Karpas-422 (cell line): ENCODE measurements at regions not wholly inside any gene's neighbourhood (a gene's known extent, or its start where the extent isn't known, plus 50 kb on each side); places are given as distances from the start of the nearest gene placed in this dataset.

Experiments
- DNase-seq: peaks from one replicate; pipeline ENCODE4 v3.0.0-alpha.2; 2015
- H2AFZ ChIP-seq: fragments of 200-600 bp; sonication (generic); 2 replicates; pipeline ENCODE4 v1.6.1; 2014; ENCODE audit warnings: antibody characterized with exemption, low read length, mixed read lengths
- H3K27ac ChIP-seq: fragments of 200-600 bp; sonication (generic); 2 replicates; pipeline ENCODE4 v1.5.1; 2014; ENCODE audit warnings: mild to moderate bottlenecking, low read length, moderate library complexity
- H3K27me3 ChIP-seq: fragments of 200-600 bp; sonication (generic); 2 replicates; pipeline ENCODE4 v1.6.1; 2014; ENCODE audit warnings: low read length, mixed read lengths
- H3K36me3 ChIP-seq: fragments of 200-600 bp; sonication (generic); 2 replicates; pipeline ENCODE4 v1.6.1; 2014; ENCODE audit warnings: low read length, mixed read lengths; ENCODE audit not compliant: insufficient read depth
- H3K4me1 ChIP-seq: fragments of 200-600 bp; sonication (generic); 2 replicates; pipeline ENCODE4 v1.6.1; 2014; ENCODE audit warnings: mild to moderate bottlenecking, low read length, mixed read lengths
- H3K4me2 ChIP-seq: fragments of 200-600 bp; sonication (generic); 2 replicates; pipeline ENCODE4 v1.6.1; 2014; ENCODE audit warnings: low read length, low read depth, mild to moderate bottlenecking; ENCODE audit not compliant: poor library complexity, severe bottlenecking
- H3K4me3 ChIP-seq: fragments of 200-600 bp; sonication (generic); 2 replicates; pipeline ENCODE4 v1.5.1; 2014; ENCODE audit warnings: mild to moderate bottlenecking, antibody characterized with exemption, low read length, mixed read lengths
- H3K79me2 ChIP-seq: fragments of 200-600 bp; sonication (generic); 2 replicates; pipeline ENCODE4 v1.6.1; 2014; ENCODE audit warnings: mild to moderate bottlenecking, low read length, mixed read lengths
- H3K9ac ChIP-seq: fragments of 200-600 bp; sonication (generic); 2 replicates; pipeline ENCODE4 v1.6.0; 2014; ENCODE audit warnings: low read length
- H3K9me2 ChIP-seq: fragments of 200-600 bp; sonication (generic), shearing (Covaris generic); replicated peaks from 2 replicates; pipeline ENCODE4 v1.6.0; 2014; ENCODE audit warnings: mild to moderate bottlenecking, low read length, moderate library complexity; ENCODE audit not compliant: insufficient read depth
- H3K9me3 ChIP-seq: fragments of 300-700, 200-600 bp; sonication (generic); 2 replicates; pipeline ENCODE4 v1.6.1; 2014; ENCODE audit warnings: low read length, mixed read lengths
- H4K20me1 ChIP-seq: fragments of 200-600 bp; sonication (generic); 2 replicates; pipeline ENCODE4 v1.6.1; 2014; ENCODE audit warnings: mild to moderate bottlenecking, antibody characterized with exemption, low read length, low read depth; ENCODE audit not compliant: insufficient read depth

DNA sequence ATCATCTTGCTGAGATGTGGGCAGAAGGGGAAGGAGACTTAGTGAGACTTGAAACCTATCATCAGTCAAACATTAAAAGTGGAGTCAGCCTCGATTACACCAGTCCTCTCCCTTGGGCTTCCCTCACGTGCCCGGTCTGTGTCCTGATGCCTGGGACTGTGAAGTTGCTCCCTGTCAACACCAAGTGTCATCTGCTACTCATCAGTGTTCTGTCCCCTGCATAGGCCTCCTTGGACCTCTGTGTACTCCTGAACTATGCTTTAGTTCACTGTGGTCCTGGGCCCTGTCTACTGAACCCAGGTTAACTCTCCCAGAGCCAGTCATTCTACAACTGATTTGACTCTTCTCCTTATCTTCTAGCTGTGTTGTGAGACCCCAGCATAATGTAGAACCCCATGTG, 506.3 kb downstream of the TYW1 start:
- H3K9me3 ChIP-seq, result no peaks in the 10 kb centered on the region
- no peak overlapping the region for H3K4me3 ChIP-seq
- peaks cover 2% of the 10 kb centered on the region; the same call in 1 of the 2 replicates for H3K27me3 ChIP-seq
- H4K20me1 ChIP-seq, result no peaks in the 10 kb centered on the region
- no peaks in the 10 kb centered on the region for H3K4me1 ChIP-seq
- H3K4me2 ChIP-seq, result no peak overlapping the region
- no peaks in the 10 kb centered on the region for H3K36me3 ChIP-seq
- no peak for DNase-seq
- H3K27ac ChIP-seq, result no peak overlapping the region
- H3K79me2 ChIP-seq, result no peaks in the 10 kb centered on the region
- H3K9ac ChIP-seq, result no peak overlapping the region
- no peak overlapping the region for H2AFZ ChIP-seq
- no peaks in the 10 kb centered on the region for H3K9me2 ChIP-seq

DNA sequence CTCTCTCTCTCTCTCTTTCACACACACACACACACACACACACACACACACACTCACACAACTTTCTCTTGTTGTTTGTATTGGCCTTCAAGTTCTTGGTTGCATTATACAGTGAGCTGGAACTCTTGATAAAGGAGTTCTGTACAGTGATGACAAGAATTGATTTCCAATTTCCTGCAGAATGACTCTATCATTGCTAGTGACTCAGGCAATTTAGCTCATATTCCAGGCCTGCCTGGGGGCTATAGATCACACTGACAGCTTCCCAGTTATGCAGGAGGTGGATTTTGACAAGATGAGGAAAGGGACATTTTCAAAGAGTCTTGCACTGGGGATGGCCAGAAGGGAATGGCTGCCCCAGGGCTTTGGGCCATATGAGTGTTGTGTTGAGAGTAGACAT, 508.8 kb downstream of the TYW1 start:
- Histone ChIP-seq H3K9ac (no peak overlapping the region), H3K9me3 (no peaks in the 10 kb centered on the region), H3K4me1 (no peaks in the 10 kb centered on the region), H4K20me1 (no peaks in the 10 kb centered on the region), H3K27ac (no peak overlapping the region), H3K4me3 (no peak overlapping the region), H2AFZ (no peak overlapping the region), H3K36me3 (no peaks in the 10 kb centered on the region), H3K9me2 (no peaks in the 10 kb centered on the region), H3K27me3 (no peaks in the 10 kb centered on the region), H3K79me2 (no peaks in the 10 kb centered on the region), H3K4me2 (no peak overlapping the region)
- no peak for DNase-seq

DNA sequence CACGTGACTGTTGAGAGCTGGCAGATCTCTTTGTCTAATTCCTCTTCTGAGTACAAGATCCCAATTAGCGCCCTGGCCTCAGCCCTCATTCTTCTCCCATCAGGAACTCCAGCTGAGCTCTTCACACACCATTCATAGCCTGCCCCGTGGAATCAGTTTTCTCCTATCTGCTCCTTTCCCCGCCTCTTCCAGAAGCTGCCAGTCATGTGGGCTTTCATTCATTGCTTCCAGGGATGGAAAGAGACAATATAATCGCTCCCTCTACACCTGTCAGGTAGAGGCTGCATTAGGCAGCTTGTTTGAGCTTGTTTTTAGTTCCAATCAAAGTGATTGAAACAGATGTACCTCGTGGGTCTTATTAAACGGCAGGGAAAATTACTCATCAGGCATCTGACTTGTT, 515.8 kb downstream of the TYW1 start:
- Histone ChIP-seq H3K9me2 (no peaks in the 10 kb centered on the region), H3K4me3 (no peak overlapping the region), H3K9me3 (no peaks in the 10 kb centered on the region), H3K4me1 (no peaks in the 10 kb centered on the region), H3K9ac (no peak overlapping the region), H3K27ac (no peak overlapping the region), H2AFZ (no peak overlapping the region), H4K20me1 (no peaks in the 10 kb centered on the region), H3K79me2 (no peaks in the 10 kb centered on the region), H3K36me3 (no peaks in the 10 kb centered on the region), H3K4me2 (no peak overlapping the region), H3K27me3 (no peaks in the 10 kb centered on the region)
- no peak for DNase-seq

DNA sequence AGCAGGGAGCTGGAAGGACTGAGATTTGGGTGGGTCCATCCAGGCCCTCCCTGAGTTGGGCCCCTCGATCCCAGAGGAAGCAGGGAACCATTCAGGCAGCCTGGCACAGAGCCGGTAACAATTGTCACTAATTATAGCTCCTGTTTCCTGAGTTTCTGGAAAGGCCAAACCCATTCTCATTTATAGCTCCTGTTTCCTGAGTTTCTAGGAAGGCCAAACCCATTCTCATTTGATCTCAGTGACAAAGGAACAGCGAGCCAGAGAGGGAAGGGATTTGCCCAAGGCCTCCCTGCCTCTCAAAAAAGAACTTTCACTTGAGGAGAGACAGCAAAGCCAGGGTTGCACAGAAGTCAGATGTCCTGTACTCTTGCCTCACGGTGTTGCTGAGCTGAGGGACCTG, 521.9 kb downstream of the TYW1 start:
- Histone ChIP-seq H3K4me2 (no peak overlapping the region), H3K36me3 (no peaks in the 10 kb centered on the region), H3K79me2 (no peaks in the 10 kb centered on the region), H3K9me2 (no peaks in the 10 kb centered on the region), H3K9ac (no peak overlapping the region), H3K27me3 (no peaks in the 10 kb centered on the region), H3K4me3 (no peak overlapping the region), H2AFZ (no peak overlapping the region), H3K9me3 (no peaks in the 10 kb centered on the region), H4K20me1 (no peaks in the 10 kb centered on the region), H3K27ac (no peak overlapping the region), H3K4me1 (no peaks in the 10 kb centered on the region)
- DNase-seq, result no peak

DNA sequence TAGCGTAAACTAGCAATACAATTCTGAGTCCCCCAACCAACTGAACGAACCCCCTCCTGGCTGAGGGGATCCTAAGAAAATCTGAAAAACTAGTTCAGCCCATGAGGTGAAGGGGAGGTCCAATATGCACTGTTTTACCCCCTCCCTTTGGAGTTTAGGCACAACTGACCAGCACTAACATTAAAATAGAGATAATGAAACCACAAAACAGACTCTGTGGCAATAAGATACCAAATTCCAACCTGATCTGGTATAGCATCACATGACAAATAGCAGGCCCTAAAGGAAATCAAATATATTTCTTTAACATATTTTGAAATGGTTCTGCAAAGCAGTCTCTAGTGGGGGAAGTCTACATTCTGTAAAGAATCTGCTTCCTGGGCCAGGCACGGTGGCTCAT, 522.5 kb downstream of the TYW1 start:
- H3K9me3 ChIP-seq, result no peaks in the 10 kb centered on the region
- no peak overlapping the region for H2AFZ ChIP-seq
- no peak for DNase-seq
- H3K4me2 ChIP-seq, result no peak overlapping the region
- H3K4me3 ChIP-seq, result no peak overlapping the region
- no peaks in the 10 kb centered on the region for H3K79me2 ChIP-seq
- no peaks in the 10 kb centered on the region for H3K27me3 ChIP-seq
- no peaks in the 10 kb centered on the region for H3K9me2 ChIP-seq
- H3K4me1 ChIP-seq, result no peaks in the 10 kb centered on the region
- H3K27ac ChIP-seq, result no peak overlapping the region
- no peaks in the 10 kb centered on the region for H4K20me1 ChIP-seq
- H3K9ac ChIP-seq, result no peak overlapping the region
- H3K36me3 ChIP-seq, result no peaks in the 10 kb centered on the region

DNA sequence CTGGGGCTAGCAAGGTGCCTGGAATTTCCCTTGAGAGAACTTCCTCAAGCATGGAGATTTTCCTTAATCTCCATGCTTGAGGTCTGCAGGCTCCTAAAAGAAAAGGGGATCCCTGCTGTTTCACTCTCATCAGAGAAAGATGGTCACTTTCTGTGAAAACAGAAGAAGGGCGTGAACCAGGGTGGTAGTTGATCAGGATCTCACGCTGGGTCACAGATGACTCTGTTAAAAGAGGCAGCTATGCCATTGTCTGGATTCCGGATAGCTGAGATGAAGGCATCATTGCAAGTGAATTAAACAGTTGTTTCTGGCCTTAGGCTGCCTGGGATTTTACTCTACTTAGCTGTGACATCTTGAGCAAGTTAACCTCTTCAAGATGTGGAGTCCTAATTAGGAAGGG, 525.9 kb downstream of the TYW1 start:
- no peak overlapping the region for H3K27ac ChIP-seq
- no peak overlapping the region for H3K9ac ChIP-seq
- H3K9me2 ChIP-seq, result no peaks in the 10 kb centered on the region
- H3K4me2 ChIP-seq, result no peak overlapping the region
- H4K20me1 ChIP-seq, result no peaks in the 10 kb centered on the region
- no peaks in the 10 kb centered on the region for H3K27me3 ChIP-seq
- H3K4me1 ChIP-seq, result no peaks in the 10 kb centered on the region
- H3K4me3 ChIP-seq, result no peak overlapping the region
- no peak for DNase-seq
- H2AFZ ChIP-seq, result no peak overlapping the region
- no peaks in the 10 kb centered on the region for H3K36me3 ChIP-seq
- no peaks in the 10 kb centered on the region for H3K9me3 ChIP-seq
- H3K79me2 ChIP-seq, result no peaks in the 10 kb centered on the region

DNA sequence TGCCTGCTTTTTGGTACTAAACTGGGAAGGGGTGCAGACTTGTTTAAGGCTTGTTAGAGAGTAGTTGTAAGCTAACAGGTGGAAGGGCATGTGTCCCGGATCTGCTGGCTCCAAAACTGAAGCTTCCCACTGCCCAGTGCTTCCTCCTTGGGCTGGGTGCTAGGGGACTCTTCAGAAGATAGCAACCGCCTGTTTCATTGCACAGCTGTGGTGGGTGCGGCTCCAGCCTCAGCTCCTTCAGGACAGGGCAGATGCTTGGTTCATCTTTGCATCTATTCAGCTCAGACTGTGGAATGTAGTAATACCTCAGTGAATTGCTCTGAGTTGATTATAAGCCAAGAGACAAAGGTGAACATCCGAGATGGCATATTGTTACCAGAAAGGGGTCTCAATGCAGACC, 527.1 kb downstream of the TYW1 start:
- Histone ChIP-seq H3K9me2 (no peaks in the 10 kb centered on the region), H3K4me1 (no peaks in the 10 kb centered on the region), H3K4me3 (no peak overlapping the region), H3K4me2 (no peak overlapping the region), H3K36me3 (no peaks in the 10 kb centered on the region), H2AFZ (no peak overlapping the region), H4K20me1 (no peaks in the 10 kb centered on the region), H3K9me3 (no peaks in the 10 kb centered on the region), H3K27ac (no peak overlapping the region), H3K79me2 (no peaks in the 10 kb centered on the region), H3K9ac (no peak overlapping the region), H3K27me3 (no peaks in the 10 kb centered on the region)
- DNase-seq, result peak; percentile 43

DNA sequence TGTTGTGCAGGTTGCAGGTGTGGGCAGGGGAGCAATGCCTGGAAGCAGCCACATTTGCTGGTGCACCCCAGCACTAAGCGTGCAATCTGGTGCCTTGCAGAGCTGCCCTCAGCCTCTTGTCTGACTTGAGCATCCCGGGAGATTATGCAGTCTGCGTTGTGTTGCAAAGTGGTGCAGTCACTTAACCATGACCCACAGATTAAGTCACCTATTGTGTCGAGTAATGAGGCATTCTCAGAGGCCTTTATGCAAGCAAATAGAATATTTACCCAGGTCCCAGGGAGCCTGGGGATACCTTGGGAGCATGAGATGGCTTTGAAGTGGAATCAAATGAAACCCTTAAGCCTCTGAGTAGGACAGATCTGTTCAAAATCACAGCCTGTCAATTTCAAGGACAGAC, 529.0 kb downstream of the TYW1 start:
- Histone ChIP-seq H3K4me3 (no peak overlapping the region), H3K9ac (no peak overlapping the region), H3K4me1 (no peaks in the 10 kb centered on the region), H3K27me3 (no peaks in the 10 kb centered on the region), H3K9me2 (no peaks in the 10 kb centered on the region), H3K4me2 (no peak overlapping the region), H2AFZ (no peak overlapping the region), H3K79me2 (no peaks in the 10 kb centered on the region), H4K20me1 (no peaks in the 10 kb centered on the region), H3K36me3 (no peaks in the 10 kb centered on the region), H3K27ac (no peak overlapping the region), H3K9me3 (no peaks in the 10 kb centered on the region)
- DNase-seq, result no peak
